Sigmoid colon (tissue), 6 donors: ENCODE measurements at regions not wholly inside any gene's neighbourhood (a gene's known extent, or its start where the extent isn't known, plus 50 kb on each side); places are given as distances from the start of the nearest gene placed in this dataset.

Experiments
- DNase-seq: peaks from one replicate; pipeline ENCODE4 v3.0.0-alpha.2; 2019
- H3K27ac ChIP-seq, 4 donors: fragments of 200-600 bp; sonication (generic); one replicate each; pipeline ENCODE4 v1.5.1; 2016 to 2019; ENCODE audit warnings: mild to moderate bottlenecking in 1 of 4
- H3K27me3 ChIP-seq, 3 donors: fragments of 200-600 bp; sonication (generic); one replicate each; pipeline ENCODE4 v1.5.1; 2019; ENCODE audit warnings: mild to moderate bottlenecking in 1 of 3
- H3K36me3 ChIP-seq, 4 donors: fragments of 200-600 bp; sonication (generic); one replicate each; pipeline ENCODE4 v1.5.1; 2016 to 2019
- H3K4me1 ChIP-seq, 4 donors: fragments of 200-600 bp; sonication (generic); one replicate each; pipeline ENCODE4 v1.5.1; 2017 to 2019
- H3K4me3 ChIP-seq, 4 donors: fragments of 200-600 bp; sonication (generic); one replicate each; pipeline ENCODE4 v1.5.1; 2017 to 2019; ENCODE audit warnings: mild to moderate bottlenecking in 2 of 4, moderate library complexity in 1 of 4
- H3K9me3 ChIP-seq, 4 donors: fragments of 200-600 bp in 3 of 4; sonication (generic) in 3 of 4; one replicate each; pipeline versions ENCODE4 v1.5.1 to v1.6.1; 2013 to 2019
- CTCF ChIP-seq, 4 experiments: fragments of 450-650 bp in 3 of 4; fragments of 200-600 bp in 1 of 4; IDR thresholded peaks; one replicate each; pipeline ENCODE4 v1.5.1; 2016 to 2019; ENCODE audit warnings: antibody characterized with exemption in 4 of 4, mild to moderate bottlenecking in 3 of 4, moderate library complexity in 2 of 4
- EP300 ChIP-seq, 4 donors: sonication (generic); formaldehyde crosslinking; IDR thresholded peaks; one replicate each; pipeline ENCODE4 v1.6.1; 2017; ENCODE audit warnings: antibody characterized with exemption in 4 of 4
- POLR2A ChIP-seq, 2 donors: fragments of 450-650 bp; IDR thresholded peaks; one replicate each; pipeline ENCODE4 v1.6.1; 2016; ENCODE audit warnings: antibody characterized with exemption in 2 of 2, mild to moderate bottlenecking in 2 of 2, moderate library complexity in 2 of 2
- POLR2AphosphoS5 ChIP-seq, 4 donors: sonication (generic); formaldehyde crosslinking; IDR thresholded peaks; one replicate each; pipeline ENCODE4 v1.6.1; 2017; ENCODE audit warnings: antibody characterized with exemption in 4 of 4
- WGBS, 2 donors: extraction: QIAGEN DNeasy Blood & Tissue Kit; methylation state at CpG; one replicate each; pipeline ENCODE4 v1.1.7; 2013; 5-methylcytosine and 5-hydroxymethylcytosine counted together
- intact Hi-C: fragments of 100-400 bp; cut with DNase I; formaldehyde crosslinking; loops from one replicate; pipeline ENCODE4 v1.15.1; 2023
- donor health status: healthy with polysubstance abuse.
- donor health status: healthy.

GRCh38 chr2:118255771-118256372 lies 167.6 kb downstream of the INSIG2 start:
- Histone ChIP-seq H3K9me3 (peaks cover 0 to 3% (median 0%) of the 10 kb centered on the region in 4 donors), H3K4me1 (peaks cover 0 to 6% (median 0%) of the 10 kb centered on the region in 4 donors), H3K36me3 (no peaks in the 10 kb centered on the region), H3K27ac (no peak overlapping the region), H3K4me3 (no peak overlapping the region), H3K27me3 (no peaks in the 10 kb centered on the region)
- TF ChIP-seq POLR2AphosphoS5 (IDR thresholded peaks at IDR 0.05), result no peak
- no peak for TF ChIP-seq CTCF (IDR thresholded peaks at IDR 0.05)
- no peak for TF ChIP-seq EP300 (IDR thresholded peaks at IDR 0.05)
- DNase-seq, result no peak
- intact Hi-C loops, result no loop called here
- WGBS, 2 donors, result 53 to 81% methylated on average over 5 of the region's 5 CpGs

- no peaks in the 10 kb centered on the region for H3K36me3 ChIP-seq
- H3K9me3 ChIP-seq, result peaks cover 0 to 3% (median 0%) of the 10 kb centered on the region in 4 donors
- H3K4me1 ChIP-seq, result peaks cover 0 to 6% (median 0%) of the 10 kb centered on the region in 4 donors
- no peak for TF ChIP-seq POLR2A (IDR thresholded peaks at IDR 0.05)
- no peak for TF ChIP-seq POLR2AphosphoS5 (IDR thresholded peaks at IDR 0.05)
- no peak for TF ChIP-seq EP300 (IDR thresholded peaks at IDR 0.05)
- 45 to 79% methylated on average over 2 of the region's 2 CpGs for WGBS, 2 donors
- H3K27ac ChIP-seq, result no peak overlapping the region
- no peak for DNase-seq
- no peak overlapping the region for H3K4me3 ChIP-seq
- no peaks in the 10 kb centered on the region for H3K27me3 ChIP-seq
- intact Hi-C loops, result no loop called here
These were observed 167.0 kb downstream of the INSIG2 start for GRCh38 chr2:118255301-118255700.

- TF ChIP-seq EP300 (IDR thresholded peaks at IDR 0.05), result no peak
- no peak for TF ChIP-seq POLR2A (IDR thresholded peaks at IDR 0.05)
- no peak for TF ChIP-seq CTCF (IDR thresholded peaks at IDR 0.05)
- TF ChIP-seq POLR2AphosphoS5 (IDR thresholded peaks at IDR 0.05), result no peak
- Histone ChIP-seq H3K9me3 (peaks cover 0 to under 1% (median 0%) of the 10 kb centered on the region in 4 donors), H3K4me3 (no peak overlapping the region), H3K27ac (no peak overlapping the region), H3K4me1 (peaks cover 0 to 6% (median 0%) of the 10 kb centered on the region in 4 donors), H3K27me3 (no peaks in the 10 kb centered on the region), H3K36me3 (no peaks in the 10 kb centered on the region)
- 81 to 84% methylated on average over 2 of the region's 2 CpGs for WGBS, 2 donors
- no peak for DNase-seq
- intact Hi-C loops, result no loop called here
These were observed 165.8 kb downstream of the INSIG2 start for GRCh38 chr2:118254116-118254515.

- Histone ChIP-seq H3K36me3 (no peaks in the 10 kb centered on the region), H3K27ac (no peak overlapping the region), H3K4me1 (peaks cover 0 to 6% (median 0%) of the 10 kb centered on the region in 4 donors), H3K9me3 (no peaks in the 10 kb centered on the region), H3K4me3 (no peak overlapping the region), H3K27me3 (no peaks in the 10 kb centered on the region)
- intact Hi-C loops, result no loop called here
- TF ChIP-seq POLR2AphosphoS5 (IDR thresholded peaks at IDR 0.05), result no peak
- no peak for TF ChIP-seq POLR2A (IDR thresholded peaks at IDR 0.05)
- TF ChIP-seq CTCF (IDR thresholded peaks at IDR 0.05), result no peak
- no peak for TF ChIP-seq EP300 (IDR thresholded peaks at IDR 0.05)
- 80 to 85% methylated on average over 3 of the region's 3 CpGs for WGBS, 2 donors
- no peak for DNase-seq
These were observed 163.2 kb downstream of the INSIG2 start for GRCh38 chr2:118251427-118251826.

GRCh38 chr2:118250463-118250862 lies 162.2 kb downstream of the INSIG2 start:
- intact Hi-C loops, result no loop called here
- Histone ChIP-seq H3K27ac (no peak overlapping the region), H3K36me3 (no peaks in the 10 kb centered on the region), H3K9me3 (no peaks in the 10 kb centered on the region), H3K27me3 (no peaks in the 10 kb centered on the region), H3K4me1 (peaks cover 0 to 6% (median 0%) of the 10 kb centered on the region in 4 donors), H3K4me3 (no peak overlapping the region)
- no peak for DNase-seq
- no peak for TF ChIP-seq POLR2A (IDR thresholded peaks at IDR 0.05)
- no peak for TF ChIP-seq EP300 (IDR thresholded peaks at IDR 0.05)
- no peak for TF ChIP-seq POLR2AphosphoS5 (IDR thresholded peaks at IDR 0.05)
- WGBS, 2 donors, result 75 to 79% methylated on average over 5 of the region's 5 CpGs

GRCh38 chr2:118250001-118250400 lies 161.7 kb downstream of the INSIG2 start:
- intact Hi-C loops, result no loop called here
- peaks cover 0 to 6% (median 0%) of the 10 kb centered on the region in 4 donors for H3K4me1 ChIP-seq
- H3K4me3 ChIP-seq, result no peak overlapping the region
- H3K9me3 ChIP-seq, result no peaks in the 10 kb centered on the region
- no peaks in the 10 kb centered on the region for H3K36me3 ChIP-seq
- no peak overlapping the region for H3K27ac ChIP-seq
- 29 to 57% methylated on average over 4 of the region's 4 CpGs for WGBS, 2 donors
- peaks cover 0 to under 1% (median 0%) of the 10 kb centered on the region in 3 donors for H3K27me3 ChIP-seq
- no peak for DNase-seq
- TF ChIP-seq EP300 (IDR thresholded peaks at IDR 0.05) (no peak), POLR2A (IDR thresholded peaks at IDR 0.05) (no peak), POLR2AphosphoS5 (IDR thresholded peaks at IDR 0.05) (no peak), CTCF (IDR thresholded peaks at IDR 0.05) (no peak)
